IMR-90 (cell line): ENCODE measurements at regions not wholly inside any gene's neighbourhood (a gene's known extent, or its start where the extent isn't known, plus 50 kb on each side); places are given as distances from the start of the nearest gene placed in this dataset.

Experiments used
- ATAC-seq: fragments of 200-7000 bp; cut with Tn5 transposase; 2 replicates; pipeline ENCODE4 v1.9.1; 2020; ENCODE audit warnings: low read depth, mild to moderate bottlenecking, moderate library complexity
- BruUV-seq: library from RNA; stranded (reverse); fragments of 400-500 nt; replicated peaks from 2 replicates; lab custom pipeline; 2021; lab: Mats Ljungman, UMichigan
- CTCF ChIA-PET: fragments of 300-600 bp; formaldehyde crosslinking; extraction: SDS; loops from one replicate; lab custom pipeline; 2021; ENCODE audit warnings: antibody characterized with exemption; lab: Yijun Ruan, JAX
- POLR2A ChIA-PET: fragments of 300-600 bp; sonication (Branson Sonifier 250); formaldehyde crosslinking; loops from one replicate; lab custom pipeline; 2022; ENCODE audit warnings: antibody characterized with exemption; ENCODE audit not compliant: unreplicated experiment; lab: Charles Lee
- DNase-seq: peaks from one replicate; pipeline ENCODE4 v3.0.0; 2013
- H2AFZ ChIP-seq: replicated peaks from 2 replicates; pipeline ENCODE3; 2013; ENCODE audit warnings: low read length, mild to moderate bottlenecking; ENCODE audit not compliant: poor library complexity
- H2AK5ac ChIP-seq: 2 replicates; pipeline ENCODE4 v1.6.1; 2013; ENCODE audit warnings: low read depth, low read length, inconsistent platforms
- H2AK9ac ChIP-seq: replicated peaks from 2 replicates; pipeline ENCODE3; 2013; ENCODE audit warnings: mild to moderate bottlenecking, low read depth, low read length, moderate library complexity; ENCODE audit not compliant: poor library complexity
- H2BK120ac ChIP-seq: 2 replicates; pipeline ENCODE4 v1.6.1; 2013; ENCODE audit warnings: low read depth, low read length, inconsistent platforms
- H2BK15ac ChIP-seq: 3 replicates; pipeline ENCODE4 v1.6.1; 2013; ENCODE audit warnings: low read depth, low read length, inconsistent platforms
- H2BK20ac ChIP-seq: 2 replicates; pipeline ENCODE4 v1.6.1; 2013; ENCODE audit warnings: low read depth, mild to moderate bottlenecking, inconsistent platforms, low read length, moderate library complexity
- H2BK5ac ChIP-seq: 2 replicates; pipeline ENCODE4 v1.6.1; 2013; ENCODE audit warnings: mild to moderate bottlenecking, low read depth, low read length, inconsistent platforms; ENCODE audit not compliant: poor library complexity, severe bottlenecking
- H3K14ac ChIP-seq: replicated peaks from 2 replicates; pipeline ENCODE4 v1.6.1; 2013; ENCODE audit warnings: low read depth, low read length, inconsistent platforms
- H3K18ac ChIP-seq: 2 replicates; pipeline ENCODE4 v1.6.1; 2013; ENCODE audit warnings: low read depth, low read length, control low read depth
- H3K23ac ChIP-seq: 2 replicates; pipeline ENCODE4 v1.6.1; 2013; ENCODE audit warnings: low read depth, low read length, inconsistent platforms
- H3K27ac ChIP-seq: 2 replicates; pipeline ENCODE4 v1.5.1; 2013; ENCODE audit warnings: mild to moderate bottlenecking, control low read depth, low read length; ENCODE audit not compliant: insufficient read depth
- H3K27me3 ChIP-seq: 2 replicates; pipeline ENCODE4 v1.6.1; 2013; ENCODE audit warnings: low read length; ENCODE audit not compliant: control insufficient read depth, insufficient read depth
- H3K36me3 ChIP-seq: 2 replicates; pipeline ENCODE4 v1.6.1; 2013; ENCODE audit warnings: low read length, mixed read lengths; ENCODE audit not compliant: control insufficient read depth, insufficient read depth
- H3K4ac ChIP-seq: 2 replicates; pipeline ENCODE4 v1.6.1; 2013; ENCODE audit warnings: low read depth, low read length, inconsistent platforms
- H3K4me1 ChIP-seq: 2 replicates; pipeline ENCODE4 v1.6.1; 2013; ENCODE audit warnings: low read length, mixed read lengths; ENCODE audit not compliant: control insufficient read depth, insufficient read depth
- H3K4me2 ChIP-seq: 2 replicates; pipeline ENCODE4 v1.6.1; 2013; ENCODE audit warnings: low read depth, mild to moderate bottlenecking, control low read depth, low read length, moderate library complexity
- H3K4me3 ChIP-seq: 2 replicates; pipeline ENCODE4 v1.5.1; 2013; ENCODE audit warnings: low read depth, mild to moderate bottlenecking, control low read depth, low read length, moderate library complexity; ENCODE audit not compliant: insufficient read depth
- H3K56ac ChIP-seq: 2 replicates; pipeline ENCODE4 v1.6.1; 2013; ENCODE audit warnings: low read length, inconsistent platforms; ENCODE audit not compliant: insufficient read depth; ENCODE audit errors: extremely low read depth
- H3K79me1 ChIP-seq, 2 experiments: 2 replicates each; pipeline ENCODE4 v1.6.1; 2013; ENCODE audit warnings: low read length in 2 of 2, inconsistent platforms in 1 of 2, low read depth in 1 of 2
- H3K9ac ChIP-seq: 2 replicates; pipeline ENCODE4 v1.6.1; 2013; ENCODE audit warnings: low read depth, low read length, control low read depth
- H3K9me1 ChIP-seq: 2 replicates; pipeline ENCODE4 v1.6.1; 2013; ENCODE audit warnings: low read length, inconsistent platforms; ENCODE audit not compliant: insufficient read depth
- H3K9me3 ChIP-seq: 2 replicates; pipeline ENCODE4 v1.6.1; 2013; ENCODE audit warnings: low read length; ENCODE audit not compliant: control insufficient read depth, insufficient read depth
- H4K20me1 ChIP-seq: 2 replicates; pipeline ENCODE4 v1.6.1; 2013; ENCODE audit warnings: low read length, inconsistent platforms; ENCODE audit not compliant: insufficient read depth
- H4K5ac ChIP-seq: 2 replicates; pipeline ENCODE4 v1.6.1; 2013; ENCODE audit warnings: mild to moderate bottlenecking, low read depth, low read length, control low read depth
- H4K8ac ChIP-seq, 2 experiments: 2 replicates each; pipeline ENCODE4 v1.6.1; 2013; ENCODE audit warnings: low read depth in 2 of 2, low read length in 2 of 2, control low read depth in 1 of 2, inconsistent platforms in 1 of 2
- H4K91ac ChIP-seq: 2 replicates; pipeline ENCODE4 v1.6.1; 2013; ENCODE audit warnings: low read depth, low read length, inconsistent platforms; ENCODE audit not compliant: insufficient read depth
- BHLHE40 ChIP-seq: fragments of 150-350 bp; IDR thresholded peaks from 2 replicates; pipeline ENCODE4 v1.6.1; 2016; ENCODE audit warnings: mild to moderate bottlenecking, low read depth, low read length
- CEBPB ChIP-seq: IDR thresholded peaks from 2 replicates; pipeline ENCODE4 v1.6.1; 2012; ENCODE audit warnings: low read depth, low read length, improper control_type of control experiment
- CTCF ChIP-seq: conservative IDR thresholded peaks from 2 replicates; pipeline ENCODE4 v1.5.1; 2012; ENCODE audit warnings: mild to moderate bottlenecking, low read depth, low read length, improper control_type of control experiment
- ELK1 ChIP-seq: fragments of 150-350 bp; IDR thresholded peaks from 2 replicates; pipeline ENCODE4 v1.6.1; 2016; ENCODE audit warnings: low read depth, mild to moderate bottlenecking, low read length, moderate library complexity, borderline replicate concordance
- NFE2L2 ChIP-seq: fragments of 150-350 bp; IDR thresholded peaks from 2 replicates; pipeline ENCODE4 v1.6.1; 2016; ENCODE audit warnings: low read depth, mild to moderate bottlenecking, low read length
- POLR2A ChIP-seq: IDR thresholded peaks from 2 replicates; pipeline ENCODE4 v1.6.1; 2012; ENCODE audit warnings: mild to moderate bottlenecking, low read depth, low read length
- RAD21 ChIP-seq: IDR thresholded peaks from 2 replicates; pipeline ENCODE4 v1.6.1; 2012; ENCODE audit warnings: low read length, improper control_type of control experiment
- RCOR1 ChIP-seq: IDR thresholded peaks from 2 replicates; pipeline ENCODE4 v1.6.1; 2012; ENCODE audit warnings: mild to moderate bottlenecking, low read length, improper control_type of control experiment; ENCODE audit not compliant: insufficient replicate concordance
- USF2 ChIP-seq: fragments of 150-350 bp; IDR thresholded peaks from 2 replicates; pipeline ENCODE4 v1.6.1; 2017; ENCODE audit warnings: mild to moderate bottlenecking, antibody characterized with exemption, low read length, low read depth
- dilution Hi-C: fragments of 300-500 bp; cut with HindIII; formaldehyde crosslinking; loops from one replicate; pipeline ENCODE4 v1.14.3; 2018; ENCODE audit warnings: low sequenced_read_pairs; ENCODE audit not compliant: unreplicated experiment
- in situ Hi-C: fragments of 300-500 bp; cut with MboI; formaldehyde crosslinking; loops from 3 replicates; pipeline ENCODE4 v1.14.3; 2019; ENCODE audit warnings: low sequenced_read_pairs, inconsistent platforms, mixed read lengths
- intact Hi-C: fragments of 100-400 bp; cut with micrococcal nuclease; formaldehyde crosslinking; loops from 2 replicates; pipeline ENCODE4 v1.10.0; 2022

GRCh38 chr1:22291494-22291893 is 148.6 kb upstream of the WNT4 start:
- H3K27ac ChIP-seq = no peak overlapping the region
- no peak overlapping the region for H4K8ac ChIP-seq
- no peak overlapping the region for H4K91ac ChIP-seq
- H3K23ac ChIP-seq = no peak overlapping the region
- H3K18ac ChIP-seq = no peak overlapping the region
- DNase-seq (no peak), ATAC-seq (no peak)
- ChIA-PET CTCF (no interaction called here), POLR2A (no interaction called here)
- no peaks in the 10 kb centered on the region for H3K79me1 ChIP-seq
- H2AK5ac ChIP-seq = no peak overlapping the region
- no TSS peak for BruUV-seq
- H3K9me1 ChIP-seq = no peaks in the 10 kb centered on the region
- H4K5ac ChIP-seq = no peak overlapping the region
- intact Hi-C loops (no loop called here), in situ Hi-C loops (no loop called here), dilution Hi-C loops (no loop called here)
- no peak overlapping the region for H3K56ac ChIP-seq
- H3K4ac ChIP-seq = no peak overlapping the region
- H2BK5ac ChIP-seq = no peak overlapping the region
- H3K9me3 ChIP-seq = peaks cover 3% of the 10 kb centered on the region; the same call in 1 of the 2 replicates
- no peak overlapping the region for H2BK15ac ChIP-seq
- TF ChIP-seq ELK1 = no peak
- TF ChIP-seq NFE2L2 = no peak
- no peak for TF ChIP-seq POLR2A
- TF ChIP-seq RAD21 = no peak
- TF ChIP-seq CTCF = no peak
- TF ChIP-seq RCOR1 = no peak
- no peak for TF ChIP-seq USF2
- no peak for TF ChIP-seq CEBPB
- no peak for TF ChIP-seq BHLHE40
- no peaks in the 10 kb centered on the region for H3K36me3 ChIP-seq
- H3K4me2 ChIP-seq = no peak overlapping the region
- H3K9ac ChIP-seq = no peak overlapping the region
- H3K14ac ChIP-seq = no peak overlapping the region
- no peaks in the 10 kb centered on the region for H4K20me1 ChIP-seq
- peaks cover 55% of the 10 kb centered on the region for H3K27me3 ChIP-seq
- no peak overlapping the region for H2AFZ ChIP-seq
- H3K4me3 ChIP-seq = no peak overlapping the region
- H2AK9ac ChIP-seq = no peak overlapping the region
- H3K4me1 ChIP-seq = no peaks in the 10 kb centered on the region
- no peak overlapping the region for H2BK20ac ChIP-seq
- H2BK120ac ChIP-seq = no peak overlapping the region
